Sigmoid colon (tissue), 6 donors: ENCODE measurements at regions not wholly inside any gene's neighbourhood (a gene's known extent, or its start where the extent isn't known, plus 50 kb on each side); places are given as distances from the start of the nearest gene placed in this dataset.

Source experiments
- DNase-seq: peaks from one replicate; pipeline ENCODE4 v3.0.0-alpha.2; 2019
- H3K27ac ChIP-seq, 4 donors: fragments of 200-600 bp; sonication (generic); one replicate each; pipeline ENCODE4 v1.5.1; 2016 to 2019; ENCODE audit warnings: mild to moderate bottlenecking in 1 of 4
- H3K27me3 ChIP-seq, 3 donors: fragments of 200-600 bp; sonication (generic); one replicate each; pipeline ENCODE4 v1.5.1; 2019; ENCODE audit warnings: mild to moderate bottlenecking in 1 of 3
- H3K36me3 ChIP-seq, 4 donors: fragments of 200-600 bp; sonication (generic); one replicate each; pipeline ENCODE4 v1.5.1; 2016 to 2019
- H3K4me1 ChIP-seq, 4 donors: fragments of 200-600 bp; sonication (generic); one replicate each; pipeline ENCODE4 v1.5.1; 2017 to 2019
- H3K4me3 ChIP-seq, 4 donors: fragments of 200-600 bp; sonication (generic); one replicate each; pipeline ENCODE4 v1.5.1; 2017 to 2019; ENCODE audit warnings: mild to moderate bottlenecking in 2 of 4, moderate library complexity in 1 of 4
- H3K9me3 ChIP-seq, 4 donors: fragments of 200-600 bp in 3 of 4; sonication (generic) in 3 of 4; one replicate each; pipeline versions ENCODE4 v1.5.1 to v1.6.1; 2013 to 2019
- EP300 ChIP-seq, 4 donors: sonication (generic); formaldehyde crosslinking; IDR thresholded peaks; one replicate each; pipeline ENCODE4 v1.6.1; 2017; ENCODE audit warnings: antibody characterized with exemption in 4 of 4
- POLR2A ChIP-seq, 2 donors: fragments of 450-650 bp; IDR thresholded peaks; one replicate each; pipeline ENCODE4 v1.6.1; 2016; ENCODE audit warnings: antibody characterized with exemption in 2 of 2, mild to moderate bottlenecking in 2 of 2, moderate library complexity in 2 of 2
- POLR2AphosphoS5 ChIP-seq, 4 donors: sonication (generic); formaldehyde crosslinking; IDR thresholded peaks; one replicate each; pipeline ENCODE4 v1.6.1; 2017; ENCODE audit warnings: antibody characterized with exemption in 4 of 4
- WGBS, 2 donors: extraction: QIAGEN DNeasy Blood & Tissue Kit; methylation state at CpG; one replicate each; pipeline ENCODE4 v1.1.7; 2013; 5-methylcytosine and 5-hydroxymethylcytosine counted together
- intact Hi-C: fragments of 100-400 bp; cut with DNase I; formaldehyde crosslinking; loops from one replicate; pipeline ENCODE4 v1.15.1; 2023
- TF ChIP-seq, protein P1 (sequence below), 4 experiments: fragments of 450-650 bp in 3 of 4; fragments of 200-600 bp in 1 of 4; IDR thresholded peaks; one replicate each; pipeline ENCODE4 v1.5.1; 2016 to 2019; ENCODE audit warnings: antibody characterized with exemption in 4 of 4, mild to moderate bottlenecking in 3 of 4, moderate library complexity in 2 of 4
- donor health status: healthy with polysubstance abuse.
- donor health status: healthy.

- peaks cover 0 to 2% (median 0%) of the 10 kb centered on the region in 4 donors for H3K4me1 ChIP-seq
- no peak overlapping the region for H3K27ac ChIP-seq
- H3K9me3 ChIP-seq = no peaks in the 10 kb centered on the region
- H3K4me3 ChIP-seq = no peak overlapping the region
- no peak for DNase-seq
- no peaks in the 10 kb centered on the region for H3K27me3 ChIP-seq
- H3K36me3 ChIP-seq = no peaks in the 10 kb centered on the region
- intact Hi-C loops = no loop called here
- TF ChIP-seq EP300 (IDR thresholded peaks at IDR 0.05) = no peak
- TF ChIP-seq, protein P1, sequence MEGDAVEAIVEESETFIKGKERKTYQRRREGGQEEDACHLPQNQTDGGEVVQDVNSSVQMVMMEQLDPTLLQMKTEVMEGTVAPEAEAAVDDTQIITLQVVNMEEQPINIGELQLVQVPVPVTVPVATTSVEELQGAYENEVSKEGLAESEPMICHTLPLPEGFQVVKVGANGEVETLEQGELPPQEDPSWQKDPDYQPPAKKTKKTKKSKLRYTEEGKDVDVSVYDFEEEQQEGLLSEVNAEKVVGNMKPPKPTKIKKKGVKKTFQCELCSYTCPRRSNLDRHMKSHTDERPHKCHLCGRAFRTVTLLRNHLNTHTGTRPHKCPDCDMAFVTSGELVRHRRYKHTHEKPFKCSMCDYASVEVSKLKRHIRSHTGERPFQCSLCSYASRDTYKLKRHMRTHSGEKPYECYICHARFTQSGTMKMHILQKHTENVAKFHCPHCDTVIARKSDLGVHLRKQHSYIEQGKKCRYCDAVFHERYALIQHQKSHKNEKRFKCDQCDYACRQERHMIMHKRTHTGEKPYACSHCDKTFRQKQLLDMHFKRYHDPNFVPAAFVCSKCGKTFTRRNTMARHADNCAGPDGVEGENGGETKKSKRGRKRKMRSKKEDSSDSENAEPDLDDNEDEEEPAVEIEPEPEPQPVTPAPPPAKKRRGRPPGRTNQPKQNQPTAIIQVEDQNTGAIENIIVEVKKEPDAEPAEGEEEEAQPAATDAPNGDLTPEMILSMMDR (IDR thresholded peaks at IDR 0.05) = no peak
- no peak for TF ChIP-seq POLR2A (IDR thresholded peaks at IDR 0.05)
- no peak for TF ChIP-seq POLR2AphosphoS5 (IDR thresholded peaks at IDR 0.05)
These were observed 250.0 kb downstream of the HRH4 start for GRCh38 chr18:24710474-24710873.

- no peak overlapping the region for H3K27ac ChIP-seq
- TF ChIP-seq EP300 (IDR thresholded peaks at IDR 0.05) (no peak), POLR2A (IDR thresholded peaks at IDR 0.05) (no peak), POLR2AphosphoS5 (IDR thresholded peaks at IDR 0.05) (no peak)
- TF ChIP-seq, protein P1 (IDR thresholded peaks at IDR 0.05) = no peak
- intact Hi-C loops = no loop called here
- no peaks in the 10 kb centered on the region for H3K9me3 ChIP-seq
- no peak overlapping the region for H3K4me3 ChIP-seq
- no peaks in the 10 kb centered on the region for H3K4me1 ChIP-seq
- no peaks in the 10 kb centered on the region for H3K36me3 ChIP-seq
- H3K27me3 ChIP-seq = no peaks in the 10 kb centered on the region
- no peak for DNase-seq
These were observed 259.4 kb downstream of the HRH4 start for GRCh38 chr18:24719791-24720190.

GRCh38 chr18:24721388-24721787, 261.0 kb downstream of the HRH4 start:
- H3K4me1 ChIP-seq = no peaks in the 10 kb centered on the region
- intact Hi-C loops = no loop called here
- H3K27ac ChIP-seq = no peak overlapping the region
- H3K9me3 ChIP-seq = no peaks in the 10 kb centered on the region
- TF ChIP-seq, protein P1 (IDR thresholded peaks at IDR 0.05) = no peak
- no peak for TF ChIP-seq EP300 (IDR thresholded peaks at IDR 0.05)
- TF ChIP-seq POLR2A (IDR thresholded peaks at IDR 0.05) = no peak
- TF ChIP-seq POLR2AphosphoS5 (IDR thresholded peaks at IDR 0.05) = no peak
- 72 to 85% methylated on average over 2 of the region's 2 CpGs for WGBS, 2 donors
- H3K36me3 ChIP-seq = no peaks in the 10 kb centered on the region
- no peak for DNase-seq
- no peak overlapping the region for H3K4me3 ChIP-seq
- H3K27me3 ChIP-seq = no peaks in the 10 kb centered on the region

DNA sequence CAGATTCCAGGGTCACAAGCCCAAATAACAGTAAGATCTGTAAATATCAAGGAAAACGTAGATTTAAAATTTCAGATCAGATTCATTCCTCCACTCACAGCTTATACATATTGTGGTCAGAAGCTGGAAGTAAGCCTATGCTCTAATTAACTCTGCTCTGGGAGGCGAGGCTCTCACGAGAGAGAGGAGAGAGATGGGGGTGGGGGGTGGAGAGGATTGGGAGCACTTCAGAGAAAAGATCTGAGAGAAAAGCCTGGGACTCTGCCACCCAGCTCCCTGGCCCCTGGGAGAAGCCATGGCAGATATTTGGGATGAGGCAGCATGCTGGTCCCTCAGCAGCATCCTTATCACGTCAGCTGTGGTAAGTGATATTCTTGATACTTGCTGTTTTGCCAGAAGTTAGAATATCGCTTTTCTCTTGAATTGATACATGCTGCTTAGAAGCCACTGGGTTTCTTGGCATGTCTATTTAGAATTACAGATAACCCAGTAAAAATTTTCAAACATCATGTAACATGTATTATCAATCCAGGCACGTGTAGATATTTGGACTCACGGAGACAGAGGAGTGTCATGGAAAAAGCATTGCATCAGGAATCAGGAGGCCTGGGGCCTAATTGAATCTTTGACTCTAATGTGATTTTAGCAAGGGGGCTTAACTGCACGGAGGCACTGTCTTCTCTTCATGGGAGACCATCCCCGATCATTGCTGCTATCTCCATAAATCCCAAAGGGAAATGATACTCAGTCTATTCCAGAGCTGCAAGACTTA, 265.4 kb downstream of the HRH4 start:
- no peak for TF ChIP-seq POLR2A (IDR thresholded peaks at IDR 0.05)
- Histone ChIP-seq H3K9me3 (no peaks in the 10 kb centered on the region), H3K27me3 (no peaks in the 10 kb centered on the region), H3K27ac (no peak overlapping the region), H3K4me3 (no peak overlapping the region), H3K4me1 (no peaks in the 10 kb centered on the region), H3K36me3 (no peaks in the 10 kb centered on the region)
- WGBS, 2 donors = 83 to 85% methylated on average over 9 of the region's 9 CpGs
- no peak for DNase-seq
- intact Hi-C loops = loop anchor here (1.0 to 5.0 kb wide), 3 partner anchors 126 to 364 kb away; no protein-coding TSS in a partner anchor

- no peaks in the 10 kb centered on the region for H3K9me3 ChIP-seq
- H3K27ac ChIP-seq = no peak overlapping the region
- H3K4me1 ChIP-seq = no peaks in the 10 kb centered on the region
- H3K36me3 ChIP-seq = no peaks in the 10 kb centered on the region
- H3K4me3 ChIP-seq = peak overlapping the region in 3 of 4 donors; percentile 25 to 33 (median 32)
- intact Hi-C loops = loop anchor here (1.0 to 5.0 kb wide), 3 partner anchors 127 to 365 kb away; no protein-coding TSS in a partner anchor
- WGBS, 2 donors = 39 to 57% methylated on average over 18 of the region's 18 CpGs
- H3K27me3 ChIP-seq = no peaks in the 10 kb centered on the region
- TF ChIP-seq EP300 (IDR thresholded peaks at IDR 0.05) = no peak
- TF ChIP-seq, protein P1 (IDR thresholded peaks at IDR 0.05) = peak; percentile 66 to 82 (median 76)
- DNase-seq = peak; percentile 75
These were observed 266.5 kb downstream of the HRH4 start for GRCh38 chr18:24726727-24727492.
